KMS-11 (cell line): ENCODE measurements at regions not wholly inside any gene's neighbourhood (a gene's known extent, or its start where the extent isn't known, plus 50 kb on each side); places are given as distances from the start of the nearest gene placed in this dataset.

Source experiments
- H2AFZ ChIP-seq: fragments of 200-600 bp; sonication (generic); 2 replicates; pipeline ENCODE4 v1.6.1; 2016; ENCODE audit warnings: antibody characterized with exemption, mixed run types, low read depth
- H3K27ac ChIP-seq: fragments of 200-600 bp; sonication (generic); 2 replicates; pipeline ENCODE4 v1.6.1; 2016; ENCODE audit warnings: mild to moderate bottlenecking, mixed run types
- H3K27me3 ChIP-seq: fragments of 200-600 bp; sonication (generic); 2 replicates; pipeline ENCODE4 v1.6.1; 2017; ENCODE audit warnings: mild to moderate bottlenecking, low read depth, mixed run types, moderate library complexity; ENCODE audit not compliant: insufficient read depth
- H3K36me3 ChIP-seq: fragments of 200-600 bp; sonication (generic); 2 replicates; pipeline ENCODE4 v1.6.1; 2017; ENCODE audit warnings: mild to moderate bottlenecking, mixed run types; ENCODE audit not compliant: insufficient read depth
- H3K4me1 ChIP-seq: fragments of 200-600 bp; sonication (generic); 2 replicates; pipeline ENCODE4 v1.6.1; 2016; ENCODE audit warnings: mild to moderate bottlenecking, low read depth, mixed run types; ENCODE audit not compliant: poor library complexity, severe bottlenecking
- H3K4me2 ChIP-seq: fragments of 200-600 bp; sonication (generic); 2 replicates; pipeline ENCODE4 v1.7.0; 2016; ENCODE audit warnings: mild to moderate bottlenecking, mixed run types
- H3K4me3 ChIP-seq: fragments of 200-600 bp; sonication (generic); IDR thresholded peaks from 2 replicates; pipeline ENCODE4 v1.6.1; 2017; ENCODE audit warnings: low read depth, low read length, mixed read lengths; ENCODE audit not compliant: insufficient read depth
- H3K79me2 ChIP-seq: fragments of 200-600 bp; sonication (generic); 2 replicates; pipeline ENCODE4 v1.6.1; 2016; ENCODE audit warnings: low read depth, mixed run types; ENCODE audit not compliant: insufficient read depth
- H3K9ac ChIP-seq: fragments of 200-600 bp; sonication (generic); 2 replicates; pipeline ENCODE4 v1.6.1; 2016; ENCODE audit warnings: mild to moderate bottlenecking, mixed run types
- H4K20me1 ChIP-seq: fragments of 200-600 bp; sonication (generic); 2 replicates; pipeline ENCODE4 v1.6.1; 2016; ENCODE audit warnings: mild to moderate bottlenecking, mixed run types; ENCODE audit not compliant: insufficient read depth
- CTCF ChIP-seq: fragments of 200-600 bp; sonication (generic); conservative IDR thresholded peaks from 2 replicates; pipeline ENCODE4 v1.6.1; 2017; ENCODE audit warnings: low read depth, mild to moderate bottlenecking, antibody characterized with exemption, low read length, moderate library complexity, mixed read lengths

- TF ChIP-seq CTCF = no peak
- H3K4me2 ChIP-seq = no peak overlapping the region
- H3K79me2 ChIP-seq = no peaks in the 10 kb centered on the region
- no peak overlapping the region for H3K4me3 ChIP-seq
- no peak overlapping the region for H3K9ac ChIP-seq
- no peaks in the 10 kb centered on the region for H3K27me3 ChIP-seq
- H3K27ac ChIP-seq = no peak overlapping the region
- no peaks in the 10 kb centered on the region for H3K4me1 ChIP-seq
- no peaks in the 10 kb centered on the region for H3K36me3 ChIP-seq
- H4K20me1 ChIP-seq = no peaks in the 10 kb centered on the region
- H2AFZ ChIP-seq = no peak overlapping the region
Observed at GRCh38 chr11:109553284-109553683, 131.3 kb downstream of the C11orf87 start.

- H4K20me1 ChIP-seq = no peaks in the 10 kb centered on the region
- TF ChIP-seq CTCF = no peak
- no peak overlapping the region for H3K4me3 ChIP-seq
Observed at GRCh38 chr11:109554951-109555350, 133.0 kb downstream of the C11orf87 start.

GRCh38 chr11:109564241-109564640, 142.3 kb downstream of the C11orf87 start:
- no peak overlapping the region for H3K9ac ChIP-seq
- H2AFZ ChIP-seq = no peak overlapping the region
- peaks cover 21% of the 10 kb centered on the region for H3K4me1 ChIP-seq
- H3K79me2 ChIP-seq = no peaks in the 10 kb centered on the region
- H3K36me3 ChIP-seq = no peaks in the 10 kb centered on the region
- TF ChIP-seq CTCF = no peak
- H3K4me3 ChIP-seq = no peak overlapping the region
- peak overlapping the region; percentile 17; the same call in 1 of the 2 replicates for H3K4me2 ChIP-seq
- no peaks in the 10 kb centered on the region for H3K27me3 ChIP-seq
- no peak overlapping the region for H3K27ac ChIP-seq
- H4K20me1 ChIP-seq = no peaks in the 10 kb centered on the region

More at GRCh38 chr11:109554951-109555350, 133.0 kb downstream of the C11orf87 start:
- Histone ChIP-seq H3K36me3 (no peaks in the 10 kb centered on the region), H2AFZ (no peak overlapping the region), H3K27ac (no peak overlapping the region), H3K4me2 (no peak overlapping the region), H3K9ac (no peak overlapping the region), H3K4me1 (no peaks in the 10 kb centered on the region), H3K27me3 (no peaks in the 10 kb centered on the region), H3K79me2 (no peaks in the 10 kb centered on the region)

GRCh38 chr11:109582470-109582869, 160.5 kb downstream of the C11orf87 start:
- no peaks in the 10 kb centered on the region for H3K36me3 ChIP-seq
- H3K4me3 ChIP-seq = no peak overlapping the region
- H3K27me3 ChIP-seq = no peaks in the 10 kb centered on the region
- no peak overlapping the region for H3K9ac ChIP-seq
- no peak overlapping the region for H2AFZ ChIP-seq
- no peak overlapping the region for H3K27ac ChIP-seq
- no peaks in the 10 kb centered on the region for H4K20me1 ChIP-seq
- H3K4me2 ChIP-seq = no peak overlapping the region
- no peaks in the 10 kb centered on the region for H3K4me1 ChIP-seq
- H3K79me2 ChIP-seq = no peaks in the 10 kb centered on the region
- TF ChIP-seq CTCF = no peak
